ENCODE measurements at regions not wholly inside any gene's neighbourhood (a gene's known extent, or its start where the extent isn't known, plus 50 kb on each side); places are given as distances from the start of the nearest gene placed in this dataset.

- H3K79me1 ChIP-seq (ENCODE audit: low read depth, low read length): no peaks in the 10 kb centered on the region
- H3K4me1 ChIP-seq (replicated peaks in 1 of 4; ENCODE audit: control insufficient read depth in 3 of 4, insufficient read depth in 4 of 4, low read length in 3 of 4): peaks cover 0 to 4% (median 0%) of the 10 kb centered on the region in 4 experiments; a peak in 2 of 7 replicates
- H3K4me2 ChIP-seq (ENCODE audit: insufficient read depth in 1 of 2, low read depth in 2 of 2, low read length in 2 of 2): no peak overlapping the region
- H3K9me3 ChIP-seq (ENCODE audit: insufficient read depth in 2 of 2, low read depth in 1 of 2, low read length in 1 of 2): no peaks in the 10 kb centered on the region; a peak in 1 of 4 replicates
- CTCF ChIA-PET (ENCODE audit: partially characterized antibody): no interaction called here
- H4K8ac ChIP-seq (ENCODE audit: extremely low read depth, insufficient read depth, low read length): no peak overlapping the region
- H3K23me2 ChIP-seq (ENCODE audit: low read depth, low read length): peaks cover 12% of the 10 kb centered on the region; the same call in 1 of the 2 replicates
- H2BK15ac ChIP-seq (ENCODE audit: low read length): no peak overlapping the region
- FAIRE-seq (no peak), DNase-seq (ENCODE audit: low read depth in 1 of 2, low spot score in 2 of 2) (no peak)
- peaks cover 0 to 3% of the 10 kb centered on the region in 2 experiments for H4K20me1 ChIP-seq (replicated peaks in 1 of 2; ENCODE audit: control insufficient read depth in 1 of 2, insufficient read depth in 2 of 2, low read length in 2 of 2)
- no peak overlapping the region for H3K18ac ChIP-seq (ENCODE audit: extremely low read depth, low read length)
- no peak overlapping the region for H3K27ac ChIP-seq (ENCODE audit: low read depth, low read length)
- no peaks in the 10 kb centered on the region for H3K27me3 ChIP-seq (replicated peaks in 1 of 4; ENCODE audit: control insufficient read depth in 3 of 4, extremely low read depth in 1 of 4, insufficient read depth in 3 of 4, low read length in 3 of 4)
- H2BK20ac ChIP-seq (ENCODE audit: low read length): no peak overlapping the region
- H3K9ac ChIP-seq (replicated peaks in 1 of 4; ENCODE audit: extremely low read depth in 1 of 4, low read depth in 3 of 4, low read length in 3 of 4): no peak overlapping the region
- H3K14ac ChIP-seq (ENCODE audit: insufficient read length): no peak overlapping the region
- H3K56ac ChIP-seq (replicated peaks; ENCODE audit: insufficient read length, low read depth, low read length): peak overlapping the region; percentile 30
- H2AK5ac ChIP-seq (ENCODE audit: low read depth, low read length): no peak overlapping the region
- H2BK12ac ChIP-seq (ENCODE audit: low read depth, low read length): no peak overlapping the region
- H3K4me3 ChIP-seq (ENCODE audit: extremely low read depth in 1 of 4, insufficient read depth in 2 of 4, low read depth in 3 of 4, low read length in 4 of 4): no peak overlapping the region
- POLR2A ChIA-PET (ENCODE audit: partially characterized antibody): no interaction called here
- no peak overlapping the region for H3K23ac ChIP-seq (ENCODE audit: insufficient read length)
- no peaks in the 10 kb centered on the region for H3K79me2 ChIP-seq (ENCODE audit: control insufficient read depth in 1 of 2, insufficient read depth in 2 of 2, low read length in 2 of 2)
- H2BK5ac ChIP-seq (ENCODE audit: low read depth, low read length): no peak overlapping the region
- H3K4ac ChIP-seq (replicated peaks; ENCODE audit: insufficient read length, low read depth, low read length): no peak overlapping the region
- no peak overlapping the region for H2AFZ ChIP-seq (ENCODE audit: low read length)
- H4K5ac ChIP-seq (ENCODE audit: insufficient read length, low read depth, low read length): no peak overlapping the region
- H3K36me3 ChIP-seq (ENCODE audit: control insufficient read depth in 2 of 4, insufficient read depth in 4 of 4, low read length in 3 of 4): no peaks in the 10 kb centered on the region
- H2BK120ac ChIP-seq (replicated peaks; ENCODE audit: low read depth, low read length): no peak overlapping the region
- H4K91ac ChIP-seq (replicated peaks; ENCODE audit: insufficient read length, low read length): no peak overlapping the region
- 97 to 100% methylated on average over 1 to 2 of the region's 2 CpGs for WGBS, 2 experiments (ENCODE audit: extremely low coverage in 1 of 2, insufficient coverage in 1 of 2, insufficient read length in 1 of 2, insufficient replicate concordance in 2 of 2, low coverage in 1 of 2, low lambda C conversion rate in 2 of 2, missing lambda C conversion rate in 1 of 2)
- TF ChIP-seq KDM4A (IDR thresholded peaks at IDR 0.05; ENCODE audit: low read depth, low read length, severe bottlenecking) (no peak), SIRT6 (IDR thresholded peaks at IDR 0.05; ENCODE audit: low read length) (no peak), GABPA (IDR thresholded peaks at IDR 0.05; ENCODE audit: borderline replicate concordance, insufficient read depth, low read length) (no peak), MAFK (IDR thresholded peaks at IDR 0.05; ENCODE audit: low read depth, low read length) (no peak), ASH2L (IDR thresholded peaks at IDR 0.05; ENCODE audit: low read length) (no peak), TBP (IDR thresholded peaks at IDR 0.05; ENCODE audit: low read depth, low read length) (no peak), ATF2 (IDR thresholded peaks at IDR 0.05; ENCODE audit: low read length) (no peak), SP2 (IDR thresholded peaks at IDR 0.05; ENCODE audit: low read length) (no peak), FOSL1 (IDR thresholded peaks at IDR 0.05; ENCODE audit: insufficient read depth, low read depth, low read length) (no peak), JUN (IDR thresholded peaks at IDR 0.05; ENCODE audit: low read depth, low read length) (no peak), TCF12 (IDR thresholded peaks at IDR 0.05; ENCODE audit: low read depth, low read length) (no peak), RNF2 (IDR thresholded peaks at IDR 0.05; ENCODE audit: borderline replicate concordance, low read depth, low read length, missing control alignments, poor library complexity, severe bottlenecking) (no peak), BACH1 (IDR thresholded peaks at IDR 0.05; ENCODE audit: low read length) (no peak), CTBP2 (IDR thresholded peaks at IDR 0.05; ENCODE audit: borderline replicate concordance, insufficient read depth, insufficient read length, low read length) (no peak)
Observed at GRCh38 chr6:169902070-169902469, 150.6 kb downstream of the ERMARD start.

All from H1 (cell line).